ENCODE measurements at regions not wholly inside any gene's neighbourhood (a gene's known extent, or its start where the extent isn't known, plus 50 kb on each side); places are given as distances from the start of the nearest gene placed in this dataset.

- H3K27me3 Mint-ChIP-seq (ENCODE audit: low read depth) = no peaks in the 10 kb centered on the region
- H3K9me3 Mint-ChIP-seq = no peaks in the 10 kb centered on the region
- H3K4me1 Mint-ChIP-seq (ENCODE audit: low read depth) = no peaks in the 10 kb centered on the region
- intact Hi-C loops (cut with micrococcal nuclease) = no loop called here
- DNase-seq (ENCODE audit: low spot score) = no peak
- H3K27ac Mint-ChIP-seq = no peak overlapping the region
- no peaks in the 10 kb centered on the region for H3K36me3 Mint-ChIP-seq (ENCODE audit: low read depth)
- H3K4me3 Mint-ChIP-seq (ENCODE audit: low read depth) = no peak overlapping the region
Observed at GRCh38 chr2:226520723-226521122, 278.9 kb downstream of the IRS1 start.

GRCh38 chr2:226515344-226516055 lies 284.1 kb downstream of the IRS1 start:
- no peaks in the 10 kb centered on the region for H3K36me3 Mint-ChIP-seq (ENCODE audit: low read depth)
- no peaks in the 10 kb centered on the region for H3K27me3 Mint-ChIP-seq (ENCODE audit: low read depth)
- no peak for DNase-seq (ENCODE audit: low spot score)
- intact Hi-C loops (cut with micrococcal nuclease) = no loop called here
- H3K4me1 Mint-ChIP-seq (ENCODE audit: low read depth) = no peaks in the 10 kb centered on the region
- H3K4me3 Mint-ChIP-seq (ENCODE audit: low read depth) = no peak overlapping the region
- no peak overlapping the region for H3K27ac Mint-ChIP-seq
- no peaks in the 10 kb centered on the region for H3K9me3 Mint-ChIP-seq

GRCh38 chr2:226514895-226515294 lies 284.7 kb downstream of the IRS1 start:
- Mint-ChIP-seq H3K36me3 (ENCODE audit: low read depth) (no peaks in the 10 kb centered on the region), H3K4me1 (ENCODE audit: low read depth) (no peaks in the 10 kb centered on the region), H3K9me3 (no peaks in the 10 kb centered on the region), H3K27ac (no peak overlapping the region), H3K27me3 (ENCODE audit: low read depth) (no peaks in the 10 kb centered on the region), H3K4me3 (ENCODE audit: low read depth) (no peak overlapping the region)
- DNase-seq (ENCODE audit: low spot score) = no peak
- intact Hi-C loops (cut with micrococcal nuclease) = no loop called here

GRCh38 chr2:226511311-226511710 lies 288.3 kb downstream of the IRS1 start:
- DNase-seq (ENCODE audit: low spot score) = no peak
- no peak overlapping the region for H3K27ac Mint-ChIP-seq
- H3K4me3 Mint-ChIP-seq (ENCODE audit: low read depth) = no peak overlapping the region
- no peaks in the 10 kb centered on the region for H3K36me3 Mint-ChIP-seq (ENCODE audit: low read depth)
- H3K9me3 Mint-ChIP-seq = no peaks in the 10 kb centered on the region
- intact Hi-C loops (cut with micrococcal nuclease) = no loop called here
- H3K27me3 Mint-ChIP-seq (ENCODE audit: low read depth) = no peaks in the 10 kb centered on the region
- no peaks in the 10 kb centered on the region for H3K4me1 Mint-ChIP-seq (ENCODE audit: low read depth)

GRCh38 chr2:226508683-226509082 lies 290.9 kb downstream of the IRS1 start:
- Mint-ChIP-seq H3K36me3 (ENCODE audit: low read depth) (no peaks in the 10 kb centered on the region), H3K4me1 (ENCODE audit: low read depth) (no peaks in the 10 kb centered on the region), H3K27ac (no peak overlapping the region), H3K27me3 (ENCODE audit: low read depth) (no peaks in the 10 kb centered on the region), H3K9me3 (no peaks in the 10 kb centered on the region), H3K4me3 (ENCODE audit: low read depth) (no peak overlapping the region)
- intact Hi-C loops (cut with micrococcal nuclease) = no loop called here
- DNase-seq (ENCODE audit: low spot score) = no peak

GRCh38 chr2:226508005-226508404 lies 291.6 kb downstream of the IRS1 start:
- H3K4me1 Mint-ChIP-seq (ENCODE audit: low read depth) = no peaks in the 10 kb centered on the region
- no peaks in the 10 kb centered on the region for H3K9me3 Mint-ChIP-seq
- H3K27ac Mint-ChIP-seq = no peak overlapping the region
- intact Hi-C loops (cut with micrococcal nuclease) = no loop called here
- H3K4me3 Mint-ChIP-seq (ENCODE audit: low read depth) = no peak overlapping the region
- no peaks in the 10 kb centered on the region for H3K36me3 Mint-ChIP-seq (ENCODE audit: low read depth)
- DNase-seq (ENCODE audit: low spot score) = no peak
- no peaks in the 10 kb centered on the region for H3K27me3 Mint-ChIP-seq (ENCODE audit: low read depth)

GRCh38 chr2:226497146-226497909 lies 302.3 kb downstream of the IRS1 start:
- no peaks in the 10 kb centered on the region for H3K9me3 Mint-ChIP-seq
- DNase-seq (ENCODE audit: low spot score) = no peak
- H3K27me3 Mint-ChIP-seq (ENCODE audit: low read depth) = no peaks in the 10 kb centered on the region
- H3K36me3 Mint-ChIP-seq (ENCODE audit: low read depth) = no peaks in the 10 kb centered on the region
- no peak overlapping the region for H3K4me3 Mint-ChIP-seq (ENCODE audit: low read depth)
- intact Hi-C loops (cut with micrococcal nuclease) = no loop called here
- H3K4me1 Mint-ChIP-seq (ENCODE audit: low read depth) = no peaks in the 10 kb centered on the region
- no peak overlapping the region for H3K27ac Mint-ChIP-seq

- Mint-ChIP-seq H3K27me3 (ENCODE audit: low read depth) (no peaks in the 10 kb centered on the region), H3K36me3 (ENCODE audit: low read depth) (no peaks in the 10 kb centered on the region), H3K4me3 (ENCODE audit: low read depth) (no peak overlapping the region), H3K27ac (no peak overlapping the region), H3K9me3 (no peaks in the 10 kb centered on the region), H3K4me1 (ENCODE audit: low read depth) (no peaks in the 10 kb centered on the region)
- intact Hi-C loops (cut with micrococcal nuclease) = no loop called here
- no peak for DNase-seq (ENCODE audit: low spot score)
Observed at GRCh38 chr2:226496273-226496550, 303.4 kb downstream of the IRS1 start.

- DNase-seq (ENCODE audit: low spot score) = no peak
- Mint-ChIP-seq H3K27ac (no peak overlapping the region), H3K4me1 (ENCODE audit: low read depth) (no peaks in the 10 kb centered on the region), H3K36me3 (ENCODE audit: low read depth) (no peaks in the 10 kb centered on the region), H3K9me3 (no peaks in the 10 kb centered on the region), H3K27me3 (ENCODE audit: low read depth) (no peaks in the 10 kb centered on the region), H3K4me3 (ENCODE audit: low read depth) (no peak overlapping the region)
- intact Hi-C loops (cut with micrococcal nuclease) = no loop called here
Observed at GRCh38 chr2:226495466-226496272, 304.0 kb downstream of the IRS1 start.

- H3K36me3 Mint-ChIP-seq (ENCODE audit: low read depth) = no peaks in the 10 kb centered on the region
- no peak for DNase-seq (ENCODE audit: low spot score)
- H3K27ac Mint-ChIP-seq = no peak overlapping the region
- no peaks in the 10 kb centered on the region for H3K9me3 Mint-ChIP-seq
- no peak overlapping the region for H3K4me3 Mint-ChIP-seq (ENCODE audit: low read depth)
- intact Hi-C loops (cut with micrococcal nuclease) = no loop called here
- peaks cover 2% of the 10 kb centered on the region for H3K4me1 Mint-ChIP-seq (ENCODE audit: low read depth)
- H3K27me3 Mint-ChIP-seq (ENCODE audit: low read depth) = no peaks in the 10 kb centered on the region
Observed at GRCh38 chr2:226491112-226491511, 308.5 kb downstream of the IRS1 start.

GRCh38 chr2:226489775-226490541 lies 309.7 kb downstream of the IRS1 start:
- Mint-ChIP-seq H3K36me3 (ENCODE audit: low read depth) (no peaks in the 10 kb centered on the region), H3K27me3 (ENCODE audit: low read depth) (no peaks in the 10 kb centered on the region), H3K27ac (no peak overlapping the region), H3K4me1 (ENCODE audit: low read depth) (peaks cover 2% of the 10 kb centered on the region), H3K9me3 (no peaks in the 10 kb centered on the region), H3K4me3 (ENCODE audit: low read depth) (no peak overlapping the region)
- intact Hi-C loops (cut with micrococcal nuclease) = loop anchor here (10.0 kb wide), 1 partner anchor 305 kb away; the partner anchor contains the start of gene IRS1
- no peak for DNase-seq (ENCODE audit: low spot score)

GRCh38 chr2:226488034-226488433 lies 311.6 kb downstream of the IRS1 start:
- Mint-ChIP-seq H3K4me1 (ENCODE audit: low read depth) (peaks cover 2% of the 10 kb centered on the region), H3K4me3 (ENCODE audit: low read depth) (no peak overlapping the region), H3K36me3 (ENCODE audit: low read depth) (no peaks in the 10 kb centered on the region), H3K27me3 (ENCODE audit: low read depth) (peaks cover 8% of the 10 kb centered on the region), H3K9me3 (no peaks in the 10 kb centered on the region), H3K27ac (no peak overlapping the region)
- no peak for DNase-seq (ENCODE audit: low spot score)
- intact Hi-C loops (cut with micrococcal nuclease) = loop anchor here (10.0 kb wide), 1 partner anchor 307 kb away; the partner anchor contains the start of gene IRS1
